GM23338 (cell line): ENCODE measurements at regions not wholly inside any gene's neighbourhood (a gene's known extent, or its start where the extent isn't known, plus 50 kb on each side); places are given as distances from the start of the nearest gene placed in this dataset.

Source experiments
- ATAC-seq: fragments of 200-7000 bp; cut with Tn5 transposase; 3 replicates; pipeline ENCODE4 v1.9.1; 2020
- DNase-seq: peaks from one replicate; pipeline ENCODE4 v3.0.0-alpha.2; 2015; ENCODE audit warnings: low spot score
- H2AFZ ChIP-seq: fragments of 200-600 bp; sonication (generic); 2 replicates; pipeline ENCODE4 v1.8.0; 2016; ENCODE audit warnings: antibody characterized with exemption, mild to moderate bottlenecking, moderate library complexity
- H3F3A ChIP-seq: fragments of 200-600 bp; sonication (generic); replicated peaks from 2 replicates; pipeline ENCODE4 v1.8.0; 2017; ENCODE audit warnings: antibody characterized with exemption, mixed run types, low read depth
- H3K27ac ChIP-seq: fragments of 200-600 bp; sonication (generic); 2 replicates; pipeline ENCODE4 v1.6.1; 2016; ENCODE audit warnings: low read depth
- H3K27me3 ChIP-seq: fragments of 200-600 bp; sonication (generic); 2 replicates; pipeline ENCODE4 v1.8.0; 2016; ENCODE audit warnings: mild to moderate bottlenecking, mixed run types, moderate library complexity; ENCODE audit not compliant: insufficient read depth
- H3K36me3 ChIP-seq: fragments of 200-600 bp; sonication (generic); 2 replicates; pipeline ENCODE4 v1.8.0; 2016; ENCODE audit warnings: mild to moderate bottlenecking; ENCODE audit not compliant: insufficient read depth
- H3K4me1 ChIP-seq: fragments of 200-600 bp; sonication (generic); 2 replicates; pipeline ENCODE4 v1.8.0; 2016; ENCODE audit warnings: mild to moderate bottlenecking, moderate library complexity; ENCODE audit not compliant: insufficient read depth
- H3K4me2 ChIP-seq: fragments of 200-600 bp; sonication (generic); 2 replicates; pipeline ENCODE4 v1.7.1; 2017; ENCODE audit warnings: mixed run types
- H3K4me3 ChIP-seq: fragments of 200-600 bp; sonication (generic); 2 replicates; pipeline ENCODE4 v1.6.1; 2016; ENCODE audit warnings: mixed run types
- H3K79me2 ChIP-seq: fragments of 200-600 bp; sonication (generic); replicated peaks from 2 replicates; pipeline ENCODE4 v1.8.0; 2017; ENCODE audit warnings: mild to moderate bottlenecking; ENCODE audit not compliant: insufficient read depth
- H3K9me2 ChIP-seq: fragments of 200-600 bp; sonication (generic); 2 replicates; pipeline ENCODE4 v1.8.0; 2017; ENCODE audit not compliant: insufficient read depth
- H4K20me1 ChIP-seq: fragments of 200-600 bp; sonication (generic); replicated peaks from 2 replicates; pipeline ENCODE4 v1.8.0; 2017; ENCODE audit warnings: mild to moderate bottlenecking; ENCODE audit not compliant: insufficient read depth
- H3K27ac Mint-ChIP-seq: 2 replicates; pipeline ENCODE4 v1.8.0; 2020; ENCODE audit warnings: inconsistent platforms, mild to moderate bottlenecking, moderate library complexity, mixed read lengths
- H3K27me3 Mint-ChIP-seq: 3 replicates; pipeline ENCODE4 v1.8.0; 2022; ENCODE audit warnings: low read depth, mild to moderate bottlenecking, moderate library complexity, mixed read lengths, inconsistent platforms; ENCODE audit not compliant: insufficient read depth, poor library complexity
- H3K36me3 Mint-ChIP-seq: 3 replicates; pipeline ENCODE4 v1.8.0; 2021; ENCODE audit warnings: low read depth, mild to moderate bottlenecking, inconsistent platforms, moderate library complexity, mixed read lengths
- H3K4me1 Mint-ChIP-seq: 3 replicates; pipeline ENCODE4 v1.8.0; 2020; ENCODE audit warnings: mild to moderate bottlenecking, inconsistent platforms, mixed read lengths
- H3K4me3 Mint-ChIP-seq: 3 replicates; pipeline ENCODE4 v1.8.0; 2021; ENCODE audit warnings: moderate library complexity, mild to moderate bottlenecking, inconsistent platforms, mixed read lengths
- H3K9me3 Mint-ChIP-seq: 3 replicates; pipeline ENCODE4 v1.8.0; 2020; ENCODE audit warnings: moderate library complexity, mild to moderate bottlenecking, inconsistent platforms, mixed read lengths
- CREB1 ChIP-seq: fragments of 250-450 bp; sonication (Bioruptor Pico); IDR thresholded peaks from 2 replicates; pipeline ENCODE4 v1.5.0; 2020; ENCODE audit warnings: low read depth, mild to moderate bottlenecking, moderate library complexity
- EZH2 ChIP-seq: fragments of 200-600 bp; sonication (generic); IDR thresholded peaks from one replicate; pipeline ENCODE4 v1.8.0; 2017; ENCODE audit warnings: antibody characterized with exemption, mild to moderate bottlenecking, low read depth; ENCODE audit not compliant: unreplicated experiment
- EZH2phosphoT487 ChIP-seq: fragments of 200-600 bp; sonication (generic); IDR thresholded peaks from one replicate; pipeline ENCODE4 v1.8.1; 2018; ENCODE audit warnings: antibody characterized with exemption; ENCODE audit not compliant: unreplicated experiment
- JUNB ChIP-seq: IDR thresholded peaks from one replicate; pipeline ENCODE4 v1.6.1; 2016; ENCODE audit warnings: antibody characterized with exemption; ENCODE audit not compliant: unreplicated experiment
- NANOG ChIP-seq: IDR thresholded peaks from 2 replicates; pipeline ENCODE4 v1.6.1; 2016; ENCODE audit warnings: antibody characterized with exemption, borderline replicate concordance
- POLR2AphosphoS5 ChIP-seq: IDR thresholded peaks from 2 replicates; pipeline ENCODE4 v1.6.1; 2016; ENCODE audit warnings: antibody characterized with exemption, low read depth
- ZNF114 ChIP-seq: fragments of 250-450 bp; sonication (Bioruptor Pico); IDR thresholded peaks from 2 replicates; pipeline ENCODE4 v1.5.0; 2020; ENCODE audit warnings: mild to moderate bottlenecking, moderate library complexity
- ZNF331 ChIP-seq: fragments of 250-450 bp; sonication (Bioruptor Pico); IDR thresholded peaks from 2 replicates; pipeline ENCODE4 v1.5.0; 2020; ENCODE audit warnings: low read depth, mild to moderate bottlenecking, moderate library complexity
- TF ChIP-seq, protein P1 (sequence below): IDR thresholded peaks from 2 replicates; pipeline ENCODE4 v1.6.1; 2016; ENCODE audit warnings: antibody characterized with exemption
- TF ChIP-seq, protein P2 (sequence below): IDR thresholded peaks from one replicate; pipeline ENCODE4 v1.6.1; 2018; ENCODE audit warnings: antibody characterized with exemption; ENCODE audit not compliant: unreplicated experiment

DNA sequence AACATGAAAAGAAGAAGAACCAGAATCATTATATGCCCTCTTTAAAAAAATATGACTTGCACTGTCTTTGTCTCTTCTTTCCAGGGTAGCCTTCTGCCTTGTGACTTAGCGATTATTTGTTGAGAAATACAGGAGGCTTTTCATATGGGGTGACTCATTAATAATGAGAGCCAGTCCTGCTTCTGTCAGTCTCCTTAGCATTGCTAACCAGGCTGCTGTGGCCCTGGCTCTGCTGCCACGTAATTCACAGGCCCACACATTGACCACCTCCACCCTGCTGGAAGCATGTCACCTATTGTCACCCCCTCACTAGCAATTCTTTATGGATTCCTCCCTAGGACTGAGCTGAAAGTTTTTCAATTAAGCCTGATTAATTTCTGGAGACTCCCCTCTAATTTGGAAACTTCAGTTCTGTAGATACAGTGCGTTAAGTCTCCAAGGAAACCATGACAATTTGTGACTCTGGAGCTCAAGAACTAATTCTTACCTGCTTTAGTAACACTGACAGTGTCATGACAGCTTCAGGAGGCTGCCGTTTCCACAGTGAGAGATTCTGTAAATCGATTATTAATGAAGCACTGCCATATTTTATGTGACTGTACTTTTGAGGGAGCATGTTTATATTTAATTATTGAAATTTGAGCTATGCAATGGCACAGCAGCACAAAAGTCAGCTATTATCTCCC, 267.9 kb upstream of the SP8 start:
- Histone ChIP-seq H3K9me2 (no peaks in the 10 kb centered on the region), H4K20me1 (no peaks in the 10 kb centered on the region), H3F3A (no peaks in the 10 kb centered on the region), H3K79me2 (no peaks in the 10 kb centered on the region), H3K27me3 (no peaks in the 10 kb centered on the region), H2AFZ (no peak overlapping the region), H3K4me3 (no peak overlapping the region), H3K36me3 (no peaks in the 10 kb centered on the region), H3K27ac (no peak overlapping the region), H3K4me1 (no peaks in the 10 kb centered on the region), H3K4me2 (no peak overlapping the region)
- Mint-ChIP-seq H3K27me3 (no peaks in the 10 kb centered on the region), H3K9me3 (peaks cover 9% of the 10 kb centered on the region; the same call in 2 of the 3 replicates), H3K4me1 (peaks cover 4% of the 10 kb centered on the region; the same call in 1 of the 3 replicates), H3K4me3 (no peak overlapping the region), H3K27ac (no peak overlapping the region), H3K36me3 (no peaks in the 10 kb centered on the region; the same call in 2 of the 3 replicates)
- ATAC-seq (no peak), DNase-seq (no peak)
- TF ChIP-seq EZH2phosphoT487: no peak
- TF ChIP-seq, protein P1, sequence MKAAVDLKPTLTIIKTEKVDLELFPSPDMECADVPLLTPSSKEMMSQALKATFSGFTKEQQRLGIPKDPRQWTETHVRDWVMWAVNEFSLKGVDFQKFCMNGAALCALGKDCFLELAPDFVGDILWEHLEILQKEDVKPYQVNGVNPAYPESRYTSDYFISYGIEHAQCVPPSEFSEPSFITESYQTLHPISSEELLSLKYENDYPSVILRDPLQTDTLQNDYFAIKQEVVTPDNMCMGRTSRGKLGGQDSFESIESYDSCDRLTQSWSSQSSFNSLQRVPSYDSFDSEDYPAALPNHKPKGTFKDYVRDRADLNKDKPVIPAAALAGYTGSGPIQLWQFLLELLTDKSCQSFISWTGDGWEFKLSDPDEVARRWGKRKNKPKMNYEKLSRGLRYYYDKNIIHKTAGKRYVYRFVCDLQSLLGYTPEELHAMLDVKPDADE: no peak
- TF ChIP-seq JUNB: no peak

- Histone ChIP-seq H3K36me3 (no peaks in the 10 kb centered on the region), H3K9me2 (no peaks in the 10 kb centered on the region), H2AFZ (no peak overlapping the region), H3F3A (no peaks in the 10 kb centered on the region), H3K4me1 (no peaks in the 10 kb centered on the region), H3K79me2 (no peaks in the 10 kb centered on the region), H3K4me3 (no peak overlapping the region), H3K4me2 (no peak overlapping the region), H3K27me3 (no peaks in the 10 kb centered on the region), H3K27ac (no peak overlapping the region), H4K20me1 (no peaks in the 10 kb centered on the region)
- H3K9me3 Mint-ChIP-seq: peaks cover 9% of the 10 kb centered on the region; the same call in 2 of the 3 replicates
- no peak overlapping the region for H3K27ac Mint-ChIP-seq
- no peaks in the 10 kb centered on the region; the same call in 2 of the 3 replicates for H3K36me3 Mint-ChIP-seq
- H3K27me3 Mint-ChIP-seq: no peaks in the 10 kb centered on the region
- peaks cover 4% of the 10 kb centered on the region; the same call in 1 of the 3 replicates for H3K4me1 Mint-ChIP-seq
- DNase-seq: no peak
- no peak overlapping the region for H3K4me3 Mint-ChIP-seq
- ATAC-seq: no peak
- TF ChIP-seq CREB1 (CRISPR knock-in tag) (no peak), ZNF114 (CRISPR knock-in tag) (no peak), EZH2 (no peak), JUNB (no peak), NANOG (no peak), ZNF331 (CRISPR knock-in tag) (no peak), POLR2AphosphoS5 (no peak)
- TF ChIP-seq, protein P2, sequence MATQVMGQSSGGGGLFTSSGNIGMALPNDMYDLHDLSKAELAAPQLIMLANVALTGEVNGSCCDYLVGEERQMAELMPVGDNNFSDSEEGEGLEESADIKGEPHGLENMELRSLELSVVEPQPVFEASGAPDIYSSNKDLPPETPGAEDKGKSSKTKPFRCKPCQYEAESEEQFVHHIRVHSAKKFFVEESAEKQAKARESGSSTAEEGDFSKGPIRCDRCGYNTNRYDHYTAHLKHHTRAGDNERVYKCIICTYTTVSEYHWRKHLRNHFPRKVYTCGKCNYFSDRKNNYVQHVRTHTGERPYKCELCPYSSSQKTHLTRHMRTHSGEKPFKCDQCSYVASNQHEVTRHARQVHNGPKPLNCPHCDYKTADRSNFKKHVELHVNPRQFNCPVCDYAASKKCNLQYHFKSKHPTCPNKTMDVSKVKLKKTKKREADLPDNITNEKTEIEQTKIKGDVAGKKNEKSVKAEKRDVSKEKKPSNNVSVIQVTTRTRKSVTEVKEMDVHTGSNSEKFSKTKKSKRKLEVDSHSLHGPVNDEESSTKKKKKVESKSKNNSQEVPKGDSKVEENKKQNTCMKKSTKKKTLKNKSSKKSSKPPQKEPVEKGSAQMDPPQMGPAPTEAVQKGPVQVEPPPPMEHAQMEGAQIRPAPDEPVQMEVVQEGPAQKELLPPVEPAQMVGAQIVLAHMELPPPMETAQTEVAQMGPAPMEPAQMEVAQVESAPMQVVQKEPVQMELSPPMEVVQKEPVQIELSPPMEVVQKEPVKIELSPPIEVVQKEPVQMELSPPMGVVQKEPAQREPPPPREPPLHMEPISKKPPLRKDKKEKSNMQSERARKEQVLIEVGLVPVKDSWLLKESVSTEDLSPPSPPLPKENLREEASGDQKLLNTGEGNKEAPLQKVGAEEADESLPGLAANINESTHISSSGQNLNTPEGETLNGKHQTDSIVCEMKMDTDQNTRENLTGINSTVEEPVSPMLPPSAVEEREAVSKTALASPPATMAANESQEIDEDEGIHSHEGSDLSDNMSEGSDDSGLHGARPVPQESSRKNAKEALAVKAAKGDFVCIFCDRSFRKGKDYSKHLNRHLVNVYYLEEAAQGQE: no peak
- TF ChIP-seq, protein P1: no peak
These were observed 272.4 kb upstream of the SP8 start for GRCh38 chr7:21059069-21059468.
